IPS-18c (cell line): ENCODE measurements at regions not wholly inside any gene's neighbourhood (a gene's known extent, or its start where the extent isn't known, plus 50 kb on each side); places are given as distances from the start of the nearest gene placed in this dataset.

Experiments used
- H3K4me3 ChIP-seq: 2 replicates; pipeline ENCODE4 v1.7.0; 2013; ENCODE audit warnings: low read depth, mild to moderate bottlenecking, low read length, moderate library complexity; ENCODE audit not compliant: insufficient read depth
- H3K9me3 ChIP-seq: one replicate; pipeline ENCODE4 v1.6.1; 2013; ENCODE audit warnings: mild to moderate bottlenecking, low read length, moderate library complexity; ENCODE audit not compliant: control insufficient read depth, insufficient read depth

- H3K9me3 ChIP-seq = no peaks in the 10 kb centered on the region
- no peak overlapping the region for H3K4me3 ChIP-seq
Observed at GRCh38 chr7:108789451-108789850, 219.8 kb downstream of the DNAJB9 start.

GRCh38 chr7:108794466-108794865 is 224.8 kb downstream of the DNAJB9 start:
- Histone ChIP-seq H3K9me3 (no peaks in the 10 kb centered on the region), H3K4me3 (no peak overlapping the region)

GRCh38 chr7:108802650-108803049 is 233.0 kb downstream of the DNAJB9 start:
- H3K4me3 ChIP-seq = no peak overlapping the region
- H3K9me3 ChIP-seq = no peaks in the 10 kb centered on the region

GRCh38 chr7:108805808-108806397 is 236.2 kb downstream of the DNAJB9 start:
- Histone ChIP-seq H3K9me3 (no peaks in the 10 kb centered on the region), H3K4me3 (no peak overlapping the region)

- H3K4me3 ChIP-seq = no peak overlapping the region
- H3K9me3 ChIP-seq = peaks cover 4% of the 10 kb centered on the region
Observed at GRCh38 chr7:108808549-108809266, 239.0 kb downstream of the DNAJB9 start.

- Histone ChIP-seq H3K9me3 (peaks cover 5% of the 10 kb centered on the region), H3K4me3 (no peak overlapping the region)
Observed at GRCh38 chr7:108809356-108809755, 239.7 kb downstream of the DNAJB9 start.

GRCh38 chr7:108810756-108811385 is 241.2 kb downstream of the DNAJB9 start:
- Histone ChIP-seq H3K9me3 (peaks cover 5% of the 10 kb centered on the region), H3K4me3 (no peak overlapping the region)

GRCh38 chr7:108813251-108814014 is 243.8 kb downstream of the DNAJB9 start:
- H3K9me3 ChIP-seq = peaks cover 5% of the 10 kb centered on the region
- H3K4me3 ChIP-seq = no peak overlapping the region

- Histone ChIP-seq H3K4me3 (no peak overlapping the region), H3K9me3 (peaks cover 5% of the 10 kb centered on the region)
Observed at GRCh38 chr7:108815815-108816214, 246.1 kb downstream of the DNAJB9 start.

- Histone ChIP-seq H3K4me3 (no peak overlapping the region), H3K9me3 (peaks cover under 1% of the 10 kb centered on the region)
Observed at GRCh38 chr7:108818742-108819141, 249.1 kb downstream of the DNAJB9 start.

- no peak overlapping the region for H3K4me3 ChIP-seq
- no peaks in the 10 kb centered on the region for H3K9me3 ChIP-seq
Observed at GRCh38 chr7:108824840-108825580, 255.3 kb downstream of the DNAJB9 start.

GRCh38 chr7:108825581-108825909 is 255.9 kb downstream of the DNAJB9 start:
- no peaks in the 10 kb centered on the region for H3K9me3 ChIP-seq
- no peak overlapping the region for H3K4me3 ChIP-seq

- Histone ChIP-seq H3K4me3 (no peak overlapping the region), H3K9me3 (no peaks in the 10 kb centered on the region)
Observed at GRCh38 chr7:108836256-108836655, 266.6 kb downstream of the DNAJB9 start.

- Histone ChIP-seq H3K9me3 (no peaks in the 10 kb centered on the region), H3K4me3 (no peak overlapping the region)
Observed at GRCh38 chr7:108838198-108838597, 268.5 kb downstream of the DNAJB9 start.

GRCh38 chr7:108839076-108839475 is 269.4 kb downstream of the DNAJB9 start:
- H3K9me3 ChIP-seq = no peaks in the 10 kb centered on the region
- H3K4me3 ChIP-seq = no peak overlapping the region

GRCh38 chr7:108845951-108846350 is 276.3 kb downstream of the DNAJB9 start:
- H3K4me3 ChIP-seq = no peak overlapping the region
- H3K9me3 ChIP-seq = no peaks in the 10 kb centered on the region

GRCh38 chr7:108846471-108846870 is 276.8 kb downstream of the DNAJB9 start:
- H3K4me3 ChIP-seq = no peak overlapping the region
- H3K9me3 ChIP-seq = no peaks in the 10 kb centered on the region
